AML-193 (cell line): ENCODE measurements at regions not wholly inside any gene's neighbourhood (a gene's known extent, or its start where the extent isn't known, plus 50 kb on each side); places are given as distances from the start of the nearest gene placed in this dataset.

Experiments
- DNase-seq, 2 experiments: peaks; one replicate each; lab custom pipeline; 2025; lab: John Stamatoyannopoulos, UW

- no peak for DNase-seq
Measured at GRCh38 chr14:84197704-84198103, 1332.2 kb upstream of the FLRT2 start.

- no peak for DNase-seq
Measured at GRCh38 chr14:84202486-84202885, 1327.5 kb upstream of the FLRT2 start.

- no peak for DNase-seq
Measured at GRCh38 chr14:84203896-84204295, 1326.0 kb upstream of the FLRT2 start.

GRCh38 chr14:84208451-84208850, 1321.5 kb upstream of the FLRT2 start:
- no peak for DNase-seq

DNA sequence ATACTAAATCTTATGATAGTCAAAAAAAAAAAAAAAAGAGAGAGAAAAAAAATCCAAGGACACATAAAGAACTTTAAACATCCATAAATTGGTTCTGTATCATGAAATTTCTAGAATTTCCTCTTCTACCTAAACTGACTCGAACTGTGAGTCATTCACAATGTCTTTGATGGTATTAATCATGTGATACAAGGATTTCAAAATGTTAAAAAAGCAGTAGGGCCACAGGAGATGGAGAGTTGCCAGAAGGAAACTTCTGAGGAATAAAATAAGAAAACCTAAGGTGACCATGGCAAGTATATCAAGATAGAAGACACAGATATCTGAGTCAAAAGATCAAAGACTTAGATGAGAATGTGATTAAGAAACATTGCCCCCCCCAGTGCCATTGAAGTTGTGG, 1320.9 kb upstream of the FLRT2 start:
- DNase-seq = no peak

DNA sequence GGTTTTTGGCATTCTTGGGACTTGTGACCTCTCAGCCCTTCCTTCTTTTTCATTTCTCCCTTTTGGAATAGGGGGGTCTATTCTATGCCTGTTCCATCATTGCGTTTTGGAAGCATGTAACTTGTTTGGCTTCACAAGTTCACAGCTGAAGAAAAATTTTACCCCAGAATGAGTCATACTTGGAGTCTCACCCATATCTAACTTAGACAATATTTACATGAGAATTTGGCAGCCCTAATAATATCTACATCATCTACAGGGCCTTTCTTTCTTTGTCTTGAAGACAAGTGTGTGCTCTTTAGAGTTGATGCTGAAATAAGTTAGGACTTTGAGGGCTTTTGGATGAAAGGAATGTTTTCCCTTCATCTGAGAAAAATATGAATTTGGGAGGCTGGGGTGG, 1312.9 kb upstream of the FLRT2 start:
- no peak for DNase-seq

DNA sequence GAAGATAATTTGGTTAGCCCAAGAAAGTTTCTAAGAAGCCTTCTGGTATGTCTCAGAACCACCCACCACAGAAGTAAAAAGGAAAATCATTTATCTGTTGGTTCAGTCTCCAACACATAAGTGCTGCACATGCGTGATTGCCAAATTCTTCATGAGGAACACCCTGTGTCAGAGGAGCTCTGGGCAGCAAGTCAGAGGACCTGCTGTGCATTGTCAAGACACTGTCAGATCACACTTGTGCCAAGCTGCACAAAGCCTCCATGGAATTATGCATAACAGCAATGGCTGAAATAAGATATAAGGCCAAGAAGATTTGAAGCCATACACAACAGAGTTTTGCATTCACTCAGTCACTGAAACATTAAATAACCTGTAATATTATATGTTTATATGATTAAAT, 1304.7 kb upstream of the FLRT2 start:
- DNase-seq = no peak

- DNase-seq = no peak
Measured at GRCh38 chr14:84228702-84229101, 1301.2 kb upstream of the FLRT2 start.

- no peak for DNase-seq
Measured at GRCh38 chr14:84234281-84234680, 1295.7 kb upstream of the FLRT2 start.

DNA sequence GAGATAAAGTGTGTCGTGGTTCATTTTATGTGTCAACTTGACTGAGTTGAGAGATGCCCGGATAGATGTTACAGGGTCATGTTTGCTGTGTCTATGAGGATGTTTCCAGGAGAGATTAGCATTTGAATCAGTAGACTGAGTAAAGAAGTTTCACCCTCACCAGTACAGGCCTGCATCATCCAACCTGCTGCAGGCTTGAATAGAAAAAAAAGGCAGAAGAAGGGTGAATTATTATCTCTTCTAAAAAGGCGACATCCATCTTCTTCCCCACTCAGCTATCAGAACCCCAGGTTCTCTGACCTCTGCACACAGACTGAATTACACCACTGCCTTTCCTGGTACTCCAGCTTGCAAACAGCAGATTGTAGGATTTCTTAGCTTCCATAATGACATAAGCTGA, 1293.7 kb upstream of the FLRT2 start:
- DNase-seq = no peak

- no peak for DNase-seq
Measured at GRCh38 chr14:84237881-84238280, 1292.1 kb upstream of the FLRT2 start.

DNA sequence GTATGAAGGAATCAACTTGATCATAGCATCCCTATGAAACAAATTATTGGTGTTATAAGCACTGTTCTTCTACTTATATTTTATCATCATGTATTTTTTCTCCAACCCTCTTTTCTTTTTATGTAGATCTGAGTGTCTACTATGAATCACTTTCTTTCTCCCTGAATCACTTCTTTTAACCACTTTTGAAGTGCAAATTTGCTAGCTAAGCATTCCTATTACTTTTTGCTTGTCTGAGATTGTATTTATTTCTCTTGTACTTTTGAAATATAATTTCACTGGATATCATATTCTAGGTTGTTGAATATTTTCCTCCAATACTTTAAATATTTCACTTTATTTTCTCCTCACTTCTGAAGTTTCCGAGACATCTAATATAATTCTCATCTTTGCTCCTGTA, 1282.3 kb upstream of the FLRT2 start:
- DNase-seq = no peak

GRCh38 chr14:84250893-84251292, 1279.1 kb upstream of the FLRT2 start:
- no peak for DNase-seq

DNA sequence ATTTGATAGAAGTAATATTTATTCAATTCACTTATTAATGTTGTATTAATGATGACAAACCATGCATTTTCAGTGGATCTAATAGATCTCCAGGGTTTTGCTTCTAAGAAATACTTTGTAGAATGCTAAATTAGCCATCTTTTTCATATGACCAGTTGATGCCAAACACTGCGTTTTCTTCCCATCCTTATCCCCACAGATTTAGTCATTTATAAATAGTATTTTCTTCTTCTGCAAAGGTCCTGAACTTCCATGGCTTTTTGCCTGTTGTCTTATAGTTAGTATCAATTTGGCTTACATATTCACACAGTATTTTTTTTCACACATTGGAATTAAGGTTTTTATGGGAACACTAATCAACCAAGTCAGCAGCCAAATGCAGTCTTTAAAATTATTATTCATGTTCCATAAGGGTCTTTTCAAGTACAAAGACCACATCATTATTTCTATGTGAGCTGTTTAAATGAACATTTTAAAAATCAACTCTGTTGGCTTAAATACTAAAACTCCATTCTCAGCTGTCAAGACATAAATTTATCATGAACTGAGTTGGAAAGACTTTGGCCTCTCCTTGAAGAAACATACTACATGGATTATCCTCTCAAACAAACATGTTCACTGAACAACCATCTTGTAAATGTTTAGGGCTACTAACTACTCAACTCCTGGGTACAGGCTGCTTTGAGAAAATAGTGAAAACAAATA, 1278.4 kb upstream of the FLRT2 start:
- DNase-seq = no peak

DNA sequence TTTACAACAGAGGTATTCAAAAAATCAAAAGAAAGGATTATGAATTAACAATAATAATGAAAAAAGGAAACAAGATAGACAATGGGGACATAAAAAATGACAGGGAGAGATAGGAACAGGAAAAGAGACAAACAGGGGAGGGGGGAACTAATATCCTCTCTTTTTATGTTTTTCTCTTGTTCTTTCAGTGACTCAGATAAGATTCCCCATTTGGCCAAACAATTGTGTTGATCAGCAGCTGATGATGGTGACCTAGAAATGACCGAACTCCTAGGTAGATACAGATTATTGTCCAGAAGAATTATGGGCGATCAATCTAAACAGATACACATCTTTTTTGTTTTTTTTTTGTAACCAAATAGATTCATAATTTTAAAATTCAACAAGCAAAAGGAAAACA, 1277.2 kb upstream of the FLRT2 start:
- no peak for DNase-seq

DNA sequence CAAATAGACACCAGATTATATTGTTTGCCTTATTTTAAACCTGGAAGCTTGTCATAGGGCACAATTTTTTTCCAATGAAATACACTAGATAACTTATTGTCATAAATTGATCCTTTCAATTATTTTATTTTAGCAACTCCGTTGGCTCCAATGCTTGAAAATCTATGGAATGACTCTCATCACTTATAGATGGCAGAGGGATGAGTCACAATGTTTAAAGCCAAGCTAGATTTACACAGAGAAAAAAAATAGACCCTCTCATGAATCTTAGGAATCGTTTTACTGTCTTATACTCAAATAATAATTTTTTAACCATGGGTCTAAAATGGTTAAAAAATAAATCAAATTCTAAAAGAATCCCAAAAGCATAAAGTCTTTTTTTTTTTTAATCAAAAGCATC, 1276.6 kb upstream of the FLRT2 start:
- no peak for DNase-seq

DNA sequence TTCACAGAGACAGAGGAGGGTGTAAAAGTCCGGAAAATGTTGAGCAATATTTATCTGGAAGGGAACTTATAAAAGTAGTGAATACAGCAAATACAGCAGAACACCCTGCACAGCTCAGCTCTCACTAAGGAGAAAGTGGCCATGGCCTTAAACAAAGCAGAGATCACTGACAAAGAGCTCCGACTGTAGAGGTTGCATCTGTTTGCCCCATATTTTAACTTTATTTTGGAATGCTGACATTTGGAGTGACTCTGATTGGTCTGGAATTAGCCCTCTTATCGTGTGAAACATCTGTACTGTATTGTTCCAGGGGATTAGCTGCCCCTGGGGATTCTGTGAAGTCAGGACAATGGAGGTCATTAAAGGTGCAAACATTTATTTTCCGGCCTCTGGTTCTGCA, 1275.7 kb upstream of the FLRT2 start:
- no peak for DNase-seq

- DNase-seq = no peak
Measured at GRCh38 chr14:84262932-84263331, 1267.0 kb upstream of the FLRT2 start.

DNA sequence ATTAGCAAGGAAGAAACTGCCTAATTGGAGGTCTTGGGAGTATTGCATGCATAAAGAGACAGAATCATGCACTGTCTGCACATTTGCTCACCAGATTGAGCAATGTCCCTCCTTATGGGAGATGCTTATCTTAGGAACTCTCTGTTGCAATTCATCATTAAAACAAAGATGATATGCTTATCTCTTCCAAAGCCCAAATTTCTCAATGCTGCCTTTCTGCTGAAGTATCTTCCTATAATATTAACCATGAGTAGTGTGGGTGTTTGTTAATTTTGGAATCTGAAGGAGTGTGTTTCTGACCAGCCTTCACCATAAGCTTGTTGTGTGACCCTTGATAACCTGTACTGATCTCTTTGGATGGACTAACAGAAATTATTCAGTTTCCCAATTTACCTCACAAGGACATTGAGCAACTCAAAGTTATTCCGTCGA, 1257.6 kb upstream of the FLRT2 start:
- DNase-seq = no peak

GRCh38 chr14:84273181-84273580, 1256.8 kb upstream of the FLRT2 start:
- DNase-seq = no peak

DNA sequence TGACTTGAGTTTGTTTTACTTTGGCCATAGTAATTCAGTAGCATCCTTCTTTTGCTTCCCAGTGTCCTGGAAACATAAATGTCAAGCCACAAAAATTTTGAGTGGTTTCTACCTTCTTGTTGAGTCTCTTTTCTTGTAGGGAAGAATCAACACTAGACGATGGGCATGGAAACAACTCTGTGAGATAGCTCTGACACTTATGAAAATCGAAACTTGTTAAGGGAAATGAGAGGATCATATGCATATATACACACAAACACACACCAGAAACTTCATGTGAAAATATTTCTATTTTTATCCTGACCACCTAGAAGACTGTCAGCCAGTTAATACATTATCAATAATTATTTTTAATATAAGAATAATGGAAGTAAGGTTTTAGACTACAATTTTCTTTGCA, 1247.3 kb upstream of the FLRT2 start:
- DNase-seq = no peak

DNA sequence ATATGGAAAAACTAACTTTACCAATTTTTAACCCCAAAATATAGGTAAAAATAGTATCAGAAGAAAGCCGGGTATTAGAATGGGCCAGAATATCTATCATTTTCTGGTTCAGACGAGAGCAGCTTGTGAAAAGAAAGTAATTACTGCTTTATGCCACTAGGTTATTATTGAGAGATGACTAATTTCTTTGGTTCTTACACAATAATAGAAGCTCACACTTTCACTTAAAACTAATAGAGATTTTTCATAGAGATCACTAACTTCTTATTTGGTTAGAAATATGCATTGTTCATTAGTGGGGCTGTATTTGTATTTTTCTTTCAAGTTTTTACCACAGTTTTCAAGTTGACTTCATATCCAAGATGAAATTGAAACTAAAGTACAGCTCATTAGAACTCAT, 1241.2 kb upstream of the FLRT2 start:
- peak; percentile 1 to 5 for DNase-seq

- no peak for DNase-seq
Measured at GRCh38 chr14:84298663-84299195, 1231.2 kb upstream of the FLRT2 start.

GRCh38 chr14:84303140-84303539, 1226.8 kb upstream of the FLRT2 start:
- no peak for DNase-seq
